Stimulated activated effector memory CD8-positive, alpha-beta T cell treated with anti-CD3 and anti-CD28 coated beads, Interleukin-12 subunit alpha, Interleukin-12 subunit beta, amount 100 ng/mL, for 72 hours (primary cell): ENCODE measurements at regions not wholly inside any gene's neighbourhood (a gene's known extent, or its start where the extent isn't known, plus 50 kb on each side); places are given as distances from the start of the nearest gene placed in this dataset.

Experiments used
- ATAC-seq: fragments of 150-1000 bp; cut with Tn5 transposase; 2 replicates; pipeline ENCODE4 v1.10.0; 2021
- DNase-seq, 2 donors: peaks; one replicate each; pipeline ENCODE4 v3.0.0; 2021 to 2022; ENCODE audit warnings: low spot score in 2 of 2
- H3K27ac Mint-ChIP-seq: one replicate; pipeline ENCODE4 v1.8.0; 2022; ENCODE audit warnings: mild to moderate bottlenecking, mixed read lengths
- H3K36me3 Mint-ChIP-seq: one replicate; pipeline ENCODE4 v1.8.0; 2022; ENCODE audit warnings: mild to moderate bottlenecking, mixed read lengths
- H3K4me1 Mint-ChIP-seq: one replicate; pipeline ENCODE4 v1.8.0; 2022; ENCODE audit warnings: mixed read lengths
- H3K4me3 Mint-ChIP-seq: one replicate; pipeline ENCODE4 v1.8.0; 2022; ENCODE audit warnings: mild to moderate bottlenecking, mixed read lengths
- H3K9me3 Mint-ChIP-seq: one replicate; pipeline ENCODE4 v1.8.0; 2022; ENCODE audit warnings: mixed read lengths

- no peaks in the 10 kb centered on the region for H3K4me1 Mint-ChIP-seq
- DNase-seq (no peak), ATAC-seq (no peak)
- no peaks in the 10 kb centered on the region for H3K36me3 Mint-ChIP-seq
- no peak overlapping the region for H3K27ac Mint-ChIP-seq
- H3K9me3 Mint-ChIP-seq, result peaks cover 11% of the 10 kb centered on the region
- H3K4me3 Mint-ChIP-seq, result no peak overlapping the region
These were observed 435.0 kb upstream of the CNTNAP2 start for GRCh38 chr7:145681646-145682045.

GRCh38 chr7:145681159-145681558, 435.4 kb upstream of the CNTNAP2 start:
- Mint-ChIP-seq H3K36me3 (no peaks in the 10 kb centered on the region), H3K4me1 (no peaks in the 10 kb centered on the region), H3K4me3 (no peak overlapping the region), H3K27ac (no peak overlapping the region), H3K9me3 (peaks cover 11% of the 10 kb centered on the region)
- no peak for DNase-seq
- ATAC-seq, result no peak

GRCh38 chr7:145665499-145666258, 450.9 kb upstream of the CNTNAP2 start:
- ATAC-seq (no peak), DNase-seq (no peak)
- Mint-ChIP-seq H3K9me3 (peaks cover 18% of the 10 kb centered on the region), H3K27ac (no peak overlapping the region), H3K4me3 (no peak overlapping the region), H3K4me1 (no peaks in the 10 kb centered on the region), H3K36me3 (no peaks in the 10 kb centered on the region)

- Mint-ChIP-seq H3K4me1 (no peaks in the 10 kb centered on the region), H3K4me3 (no peak overlapping the region), H3K36me3 (no peaks in the 10 kb centered on the region), H3K9me3 (peaks cover 18% of the 10 kb centered on the region), H3K27ac (no peak overlapping the region)
- ATAC-seq (no peak), DNase-seq (no peak)
These were observed 460.9 kb upstream of the CNTNAP2 start for GRCh38 chr7:145655666-145656065.

GRCh38 chr7:145645135-145645515, 471.5 kb upstream of the CNTNAP2 start:
- peaks cover 14% of the 10 kb centered on the region for H3K9me3 Mint-ChIP-seq
- no peaks in the 10 kb centered on the region for H3K4me1 Mint-ChIP-seq
- no peak overlapping the region for H3K4me3 Mint-ChIP-seq
- no peak for ATAC-seq
- no peak for DNase-seq
- no peaks in the 10 kb centered on the region for H3K36me3 Mint-ChIP-seq
- no peak overlapping the region for H3K27ac Mint-ChIP-seq

- DNase-seq (no peak), ATAC-seq (no peak)
- Mint-ChIP-seq H3K4me1 (no peaks in the 10 kb centered on the region), H3K36me3 (no peaks in the 10 kb centered on the region), H3K4me3 (no peak overlapping the region), H3K9me3 (peaks cover 16% of the 10 kb centered on the region), H3K27ac (no peak overlapping the region)
These were observed 472.0 kb upstream of the CNTNAP2 start for GRCh38 chr7:145644426-145645134.

- ATAC-seq, result no peak
- Mint-ChIP-seq H3K4me1 (no peaks in the 10 kb centered on the region), H3K4me3 (no peak overlapping the region), H3K9me3 (peaks cover 19% of the 10 kb centered on the region), H3K27ac (no peak overlapping the region), H3K36me3 (no peaks in the 10 kb centered on the region)
- DNase-seq, result no peak
These were observed 472.6 kb upstream of the CNTNAP2 start for GRCh38 chr7:145643981-145644380.

- Mint-ChIP-seq H3K27ac (no peak overlapping the region), H3K4me3 (no peak overlapping the region), H3K4me1 (no peaks in the 10 kb centered on the region), H3K9me3 (peaks cover 12% of the 10 kb centered on the region), H3K36me3 (no peaks in the 10 kb centered on the region)
- DNase-seq (no peak), ATAC-seq (no peak)
These were observed 483.1 kb upstream of the CNTNAP2 start for GRCh38 chr7:145633513-145633912.

- H3K9me3 Mint-ChIP-seq, result peaks cover 10% of the 10 kb centered on the region
- no peak for DNase-seq
These were observed 492.0 kb upstream of the CNTNAP2 start for GRCh38 chr7:145624618-145625017.

GRCh38 chr7:145605963-145606362, 510.6 kb upstream of the CNTNAP2 start:
- DNase-seq (no peak), ATAC-seq (no peak)
- Mint-ChIP-seq H3K4me3 (no peak overlapping the region), H3K9me3 (peaks cover 30% of the 10 kb centered on the region), H3K4me1 (no peaks in the 10 kb centered on the region), H3K36me3 (no peaks in the 10 kb centered on the region), H3K27ac (no peak overlapping the region)

More at GRCh38 chr7:145624618-145625017, 492.0 kb upstream of the CNTNAP2 start:
- Mint-ChIP-seq H3K36me3 (no peaks in the 10 kb centered on the region), H3K4me3 (no peak overlapping the region), H3K27ac (no peak overlapping the region), H3K4me1 (no peaks in the 10 kb centered on the region)
- no peak for ATAC-seq

GRCh38 chr7:145599376-145599775, 517.2 kb upstream of the CNTNAP2 start:
- H3K27ac Mint-ChIP-seq, result no peak overlapping the region
- no peak for ATAC-seq
- no peaks in the 10 kb centered on the region for H3K36me3 Mint-ChIP-seq
- H3K9me3 Mint-ChIP-seq, result peaks cover 21% of the 10 kb centered on the region
- DNase-seq, result no peak
- H3K4me3 Mint-ChIP-seq, result no peak overlapping the region
- H3K4me1 Mint-ChIP-seq, result no peaks in the 10 kb centered on the region

GRCh38 chr7:145584401-145584800, 532.2 kb upstream of the CNTNAP2 start:
- Mint-ChIP-seq H3K27ac (no peak overlapping the region), H3K4me3 (no peak overlapping the region), H3K36me3 (no peaks in the 10 kb centered on the region), H3K4me1 (no peaks in the 10 kb centered on the region), H3K9me3 (peaks cover 12% of the 10 kb centered on the region)
- DNase-seq, result no peak
- no peak for ATAC-seq

GRCh38 chr7:145582742-145583303, 533.8 kb upstream of the CNTNAP2 start:
- peaks cover 12% of the 10 kb centered on the region for H3K9me3 Mint-ChIP-seq
- no peak for DNase-seq

GRCh38 chr7:145557805-145558204, 558.8 kb upstream of the CNTNAP2 start:
- Mint-ChIP-seq H3K4me3 (no peak overlapping the region), H3K36me3 (no peaks in the 10 kb centered on the region), H3K9me3 (peaks cover 12% of the 10 kb centered on the region), H3K27ac (no peak overlapping the region), H3K4me1 (no peaks in the 10 kb centered on the region)
- no peak for ATAC-seq
- DNase-seq, result no peak

More at GRCh38 chr7:145582742-145583303, 533.8 kb upstream of the CNTNAP2 start:
- Mint-ChIP-seq H3K4me3 (no peak overlapping the region), H3K36me3 (no peaks in the 10 kb centered on the region), H3K4me1 (no peaks in the 10 kb centered on the region), H3K27ac (no peak overlapping the region)
- no peak for ATAC-seq

GRCh38 chr7:145543242-145543641, 573.4 kb upstream of the CNTNAP2 start:
- peaks cover 24% of the 10 kb centered on the region for H3K9me3 Mint-ChIP-seq
- no peak overlapping the region for H3K4me3 Mint-ChIP-seq
- no peaks in the 10 kb centered on the region for H3K36me3 Mint-ChIP-seq
- ATAC-seq (no peak), DNase-seq (no peak)
- H3K4me1 Mint-ChIP-seq, result no peaks in the 10 kb centered on the region
- H3K27ac Mint-ChIP-seq, result no peak overlapping the region

- Mint-ChIP-seq H3K4me1 (no peaks in the 10 kb centered on the region), H3K9me3 (peaks cover 12% of the 10 kb centered on the region), H3K36me3 (no peaks in the 10 kb centered on the region), H3K4me3 (no peak overlapping the region), H3K27ac (no peak overlapping the region)
- ATAC-seq (no peak), DNase-seq (no peak)
These were observed 576.7 kb upstream of the CNTNAP2 start for GRCh38 chr7:145539910-145540309.
